ENCODE measurements at regions not wholly inside any gene's neighbourhood (a gene's known extent, or its start where the extent isn't known, plus 50 kb on each side); places are given as distances from the start of the nearest gene placed in this dataset.

GRCh38 chr12:112611908-112612307, 179.6 kb upstream of the RPH3A start:
- Histone ChIP-seq H3K36me3 (ENCODE audit: insufficient read depth, low read length) (no peaks in the 10 kb centered on the region), H3K4me3 (ENCODE audit: low read length) (no peak overlapping the region), H2AFZ (ENCODE audit: low read depth, low read length) (no peak overlapping the region), H3K27ac (ENCODE audit: low read length) (no peak overlapping the region), H3K9me3 (ENCODE audit: low read length) (peaks cover 10% of the 10 kb centered on the region), H3K27me3 (ENCODE audit: insufficient read depth, low read depth, low read length) (peaks cover 70% of the 10 kb centered on the region), H3K4me2 (ENCODE audit: low read length) (no peak overlapping the region), H3F3A (ENCODE audit: insufficient read depth, low read length, poor library complexity, severe bottlenecking) (peaks cover 5% of the 10 kb centered on the region), H4K20me1 (ENCODE audit: insufficient read depth) (no peaks in the 10 kb centered on the region), H3K9ac (ENCODE audit: low read length) (no peak overlapping the region), H3K9me2 (ENCODE audit: insufficient read depth, low read length) (no peaks in the 10 kb centered on the region), H3K79me2 (replicated peaks; ENCODE audit: insufficient read depth, low read length) (no peaks in the 10 kb centered on the region)
- TF ChIP-seq SMC3 (conservative IDR thresholded peaks at IDR 0.05; ENCODE audit: poor library complexity) (no peak), EZH2 (IDR thresholded peaks at IDR 0.05; ENCODE audit: borderline replicate concordance, insufficient read depth, low read length, poor library complexity, severe bottlenecking) (no peak), POLR2AphosphoS5 (IDR thresholded peaks at IDR 0.05) (no peak), MXI1 (conservative IDR thresholded peaks at IDR 0.05; ENCODE audit: poor library complexity, severe bottlenecking) (no peak), RAD21 (conservative IDR thresholded peaks at IDR 0.05) (no peak), CTCF (IDR thresholded peaks at IDR 0.05; ENCODE audit: poor library complexity, severe bottlenecking) (no peak), TAF1 (IDR thresholded peaks at IDR 0.05; ENCODE audit: low read depth) (no peak), EP300 (conservative IDR thresholded peaks at IDR 0.05; ENCODE audit: poor library complexity, severe bottlenecking) (no peak)
- TF ChIP-seq, protein P1, sequence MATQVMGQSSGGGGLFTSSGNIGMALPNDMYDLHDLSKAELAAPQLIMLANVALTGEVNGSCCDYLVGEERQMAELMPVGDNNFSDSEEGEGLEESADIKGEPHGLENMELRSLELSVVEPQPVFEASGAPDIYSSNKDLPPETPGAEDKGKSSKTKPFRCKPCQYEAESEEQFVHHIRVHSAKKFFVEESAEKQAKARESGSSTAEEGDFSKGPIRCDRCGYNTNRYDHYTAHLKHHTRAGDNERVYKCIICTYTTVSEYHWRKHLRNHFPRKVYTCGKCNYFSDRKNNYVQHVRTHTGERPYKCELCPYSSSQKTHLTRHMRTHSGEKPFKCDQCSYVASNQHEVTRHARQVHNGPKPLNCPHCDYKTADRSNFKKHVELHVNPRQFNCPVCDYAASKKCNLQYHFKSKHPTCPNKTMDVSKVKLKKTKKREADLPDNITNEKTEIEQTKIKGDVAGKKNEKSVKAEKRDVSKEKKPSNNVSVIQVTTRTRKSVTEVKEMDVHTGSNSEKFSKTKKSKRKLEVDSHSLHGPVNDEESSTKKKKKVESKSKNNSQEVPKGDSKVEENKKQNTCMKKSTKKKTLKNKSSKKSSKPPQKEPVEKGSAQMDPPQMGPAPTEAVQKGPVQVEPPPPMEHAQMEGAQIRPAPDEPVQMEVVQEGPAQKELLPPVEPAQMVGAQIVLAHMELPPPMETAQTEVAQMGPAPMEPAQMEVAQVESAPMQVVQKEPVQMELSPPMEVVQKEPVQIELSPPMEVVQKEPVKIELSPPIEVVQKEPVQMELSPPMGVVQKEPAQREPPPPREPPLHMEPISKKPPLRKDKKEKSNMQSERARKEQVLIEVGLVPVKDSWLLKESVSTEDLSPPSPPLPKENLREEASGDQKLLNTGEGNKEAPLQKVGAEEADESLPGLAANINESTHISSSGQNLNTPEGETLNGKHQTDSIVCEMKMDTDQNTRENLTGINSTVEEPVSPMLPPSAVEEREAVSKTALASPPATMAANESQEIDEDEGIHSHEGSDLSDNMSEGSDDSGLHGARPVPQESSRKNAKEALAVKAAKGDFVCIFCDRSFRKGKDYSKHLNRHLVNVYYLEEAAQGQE (IDR thresholded peaks at IDR 0.05; ENCODE audit: borderline replicate concordance): no peak

- peaks cover 71% of the 10 kb centered on the region for H3K27me3 ChIP-seq (ENCODE audit: insufficient read depth, low read depth, low read length)
- H3K9me3 ChIP-seq (ENCODE audit: low read length): peaks cover 10% of the 10 kb centered on the region
- no peaks in the 10 kb centered on the region for H3K36me3 ChIP-seq (ENCODE audit: insufficient read depth, low read length)
- no peaks in the 10 kb centered on the region for H4K20me1 ChIP-seq (ENCODE audit: insufficient read depth)
- H3K4me3 ChIP-seq (ENCODE audit: low read length): no peak overlapping the region
- H3F3A ChIP-seq (ENCODE audit: insufficient read depth, low read length, poor library complexity, severe bottlenecking): peaks cover 5% of the 10 kb centered on the region
- H3K9ac ChIP-seq (ENCODE audit: low read length): no peak overlapping the region
- no peak for TF ChIP-seq CTCF (IDR thresholded peaks at IDR 0.05; ENCODE audit: poor library complexity, severe bottlenecking)
- TF ChIP-seq TAF1 (IDR thresholded peaks at IDR 0.05; ENCODE audit: low read depth): no peak
- no peak for TF ChIP-seq RAD21 (conservative IDR thresholded peaks at IDR 0.05)
- TF ChIP-seq EP300 (conservative IDR thresholded peaks at IDR 0.05; ENCODE audit: poor library complexity, severe bottlenecking): no peak
- no peak for TF ChIP-seq MXI1 (conservative IDR thresholded peaks at IDR 0.05; ENCODE audit: poor library complexity, severe bottlenecking)
- no peaks in the 10 kb centered on the region for H3K79me2 ChIP-seq (replicated peaks; ENCODE audit: insufficient read depth, low read length)
- H2AFZ ChIP-seq (ENCODE audit: low read depth, low read length): no peak overlapping the region
- no peaks in the 10 kb centered on the region for H3K9me2 ChIP-seq (ENCODE audit: insufficient read depth, low read length)
- H3K4me2 ChIP-seq (ENCODE audit: low read length): no peak overlapping the region
- no peak overlapping the region for H3K27ac ChIP-seq (ENCODE audit: low read length)
Measured at GRCh38 chr12:112615196-112615595, 176.4 kb upstream of the RPH3A start.
